ENCODE measurements at regions not wholly inside any gene's neighbourhood (a gene's known extent, or its start where the extent isn't known, plus 50 kb on each side); places are given as distances from the start of the nearest gene placed in this dataset.

DNA sequence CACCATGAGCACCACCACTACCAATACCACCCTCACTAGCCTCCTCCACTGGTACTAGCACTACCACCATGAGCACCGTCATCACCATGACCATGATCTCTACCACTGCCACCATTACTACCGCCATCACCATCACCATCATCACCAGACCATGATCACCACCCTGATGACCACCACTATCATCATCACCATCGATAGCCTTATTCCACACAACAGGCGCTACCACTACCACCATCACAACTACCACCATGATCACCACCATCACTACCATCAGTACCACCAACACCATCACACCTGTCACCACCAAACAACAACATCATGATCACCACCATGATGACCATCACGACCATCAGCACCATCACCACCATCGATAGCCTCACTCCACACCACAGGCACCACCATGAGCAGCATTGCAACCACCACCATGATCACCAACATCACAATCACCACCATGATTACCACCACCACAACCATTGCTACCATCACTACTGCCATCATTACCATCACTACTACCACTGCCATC, 56.6 kb upstream of the CASZ1 start:
- Mint-ChIP-seq H3K4me3 (ENCODE audit: unreplicated experiment) (no peak overlapping the region), H3K4me1 (ENCODE audit: unreplicated experiment) (no peaks in the 10 kb centered on the region), H3K36me3 (ENCODE audit: low read depth, unreplicated experiment) (peaks cover 4% of the 10 kb centered on the region), H3K27me3 (ENCODE audit: unreplicated experiment) (peaks cover 3% of the 10 kb centered on the region), H3K27ac (ENCODE audit: unreplicated experiment) (no peak overlapping the region), H3K9me3 (ENCODE audit: unreplicated experiment) (peaks cover 5% of the 10 kb centered on the region)
- no peak for DNase-seq (ENCODE audit: low spot score)
- TF ChIP-seq CTCF (IDR thresholded peaks at IDR 0.05; ENCODE audit: unreplicated experiment): no peak

DNA sequence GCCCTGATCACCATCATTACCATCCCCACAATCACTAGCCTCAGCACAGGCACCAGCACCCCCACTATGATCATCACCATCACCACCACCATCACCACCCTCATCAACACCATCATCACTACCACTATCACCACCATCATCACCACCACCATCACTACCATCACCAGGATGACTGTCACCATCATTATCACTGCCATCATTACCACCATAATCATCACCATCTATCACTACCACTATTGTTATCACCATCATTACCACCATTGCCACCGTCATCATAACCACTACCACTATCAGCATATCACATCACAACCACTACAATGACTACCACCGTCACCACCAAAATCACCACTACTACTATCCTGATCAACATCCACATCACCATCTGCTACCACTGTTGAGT, 57.3 kb upstream of the CASZ1 start:
- Mint-ChIP-seq H3K9me3 (ENCODE audit: unreplicated experiment) (peaks cover 5% of the 10 kb centered on the region), H3K27me3 (ENCODE audit: unreplicated experiment) (peaks cover 6% of the 10 kb centered on the region), H3K4me1 (ENCODE audit: unreplicated experiment) (no peaks in the 10 kb centered on the region), H3K36me3 (ENCODE audit: low read depth, unreplicated experiment) (peaks cover 4% of the 10 kb centered on the region), H3K27ac (ENCODE audit: unreplicated experiment) (no peak overlapping the region), H3K4me3 (ENCODE audit: unreplicated experiment) (no peak overlapping the region)
- no peak for TF ChIP-seq CTCF (IDR thresholded peaks at IDR 0.05; ENCODE audit: unreplicated experiment)
- no peak for DNase-seq (ENCODE audit: low spot score)

GRCh38 chr1:10854856-10855459, 58.5 kb upstream of the CASZ1 start:
- Mint-ChIP-seq H3K27me3 (ENCODE audit: unreplicated experiment) (peaks cover 8% of the 10 kb centered on the region), H3K4me3 (ENCODE audit: unreplicated experiment) (peak overlapping the region; percentile 31), H3K36me3 (ENCODE audit: low read depth, unreplicated experiment) (peaks cover 4% of the 10 kb centered on the region), H3K27ac (ENCODE audit: unreplicated experiment) (peak overlapping the region; percentile 11), H3K4me1 (ENCODE audit: unreplicated experiment) (no peaks in the 10 kb centered on the region), H3K9me3 (ENCODE audit: unreplicated experiment) (peaks cover 5% of the 10 kb centered on the region)
- no peak for TF ChIP-seq CTCF (IDR thresholded peaks at IDR 0.05; ENCODE audit: unreplicated experiment)
- no peak for DNase-seq (ENCODE audit: low spot score)

DNA sequence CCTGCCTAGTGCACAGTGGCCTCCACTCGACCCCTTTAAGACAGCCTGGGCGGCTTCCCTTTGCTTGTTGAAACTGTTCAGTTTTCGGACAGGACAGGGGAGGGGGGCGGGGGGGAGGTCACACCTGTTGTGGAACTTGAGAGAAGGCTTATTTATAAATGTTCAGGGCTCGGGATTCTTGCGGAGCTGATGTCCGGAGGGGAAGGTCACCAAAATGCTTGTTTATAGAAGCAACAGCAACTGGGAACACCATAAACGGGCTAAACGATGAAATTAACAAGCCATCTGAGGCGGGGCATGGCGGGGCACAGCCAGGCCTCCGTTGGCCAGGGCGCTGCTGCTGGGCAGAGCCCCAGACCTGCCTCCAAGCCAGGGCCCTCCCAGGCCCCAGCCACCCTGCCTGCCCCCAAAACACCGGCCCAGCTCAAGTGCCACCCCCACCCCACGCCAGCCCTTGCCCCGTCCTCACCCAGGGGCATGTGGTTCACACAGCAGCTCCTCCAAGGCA, 59.8 kb upstream of the CASZ1 start:
- DNase-seq (ENCODE audit: low spot score): no peak
- Mint-ChIP-seq H3K27me3 (ENCODE audit: unreplicated experiment) (peaks cover 14% of the 10 kb centered on the region), H3K9me3 (ENCODE audit: unreplicated experiment) (peaks cover 5% of the 10 kb centered on the region), H3K4me3 (ENCODE audit: unreplicated experiment) (no peak overlapping the region), H3K27ac (ENCODE audit: unreplicated experiment) (no peak overlapping the region), H3K4me1 (ENCODE audit: unreplicated experiment) (no peaks in the 10 kb centered on the region), H3K36me3 (ENCODE audit: low read depth, unreplicated experiment) (peaks cover 4% of the 10 kb centered on the region)
- TF ChIP-seq CTCF (IDR thresholded peaks at IDR 0.05; ENCODE audit: unreplicated experiment): no peak

- H3K4me3 Mint-ChIP-seq (ENCODE audit: unreplicated experiment): no peak overlapping the region
- no peaks in the 10 kb centered on the region for H3K4me1 Mint-ChIP-seq (ENCODE audit: unreplicated experiment)
- peaks cover 4% of the 10 kb centered on the region for H3K36me3 Mint-ChIP-seq (ENCODE audit: low read depth, unreplicated experiment)
- H3K27me3 Mint-ChIP-seq (ENCODE audit: unreplicated experiment): peaks cover 14% of the 10 kb centered on the region
- peaks cover 5% of the 10 kb centered on the region for H3K9me3 Mint-ChIP-seq (ENCODE audit: unreplicated experiment)
- no peak overlapping the region for H3K27ac Mint-ChIP-seq (ENCODE audit: unreplicated experiment)
- TF ChIP-seq CTCF (IDR thresholded peaks at IDR 0.05; ENCODE audit: unreplicated experiment): no peak
- DNase-seq (ENCODE audit: low spot score): no peak
Observed at GRCh38 chr1:10856863-10857598, 60.6 kb upstream of the CASZ1 start.

Data from endothelial cell (in vitro differentiated cells).